ENCODE measurements at regions not wholly inside any gene's neighbourhood (a gene's known extent, or its start where the extent isn't known, plus 50 kb on each side); places are given as distances from the start of the nearest gene placed in this dataset.

DNA sequence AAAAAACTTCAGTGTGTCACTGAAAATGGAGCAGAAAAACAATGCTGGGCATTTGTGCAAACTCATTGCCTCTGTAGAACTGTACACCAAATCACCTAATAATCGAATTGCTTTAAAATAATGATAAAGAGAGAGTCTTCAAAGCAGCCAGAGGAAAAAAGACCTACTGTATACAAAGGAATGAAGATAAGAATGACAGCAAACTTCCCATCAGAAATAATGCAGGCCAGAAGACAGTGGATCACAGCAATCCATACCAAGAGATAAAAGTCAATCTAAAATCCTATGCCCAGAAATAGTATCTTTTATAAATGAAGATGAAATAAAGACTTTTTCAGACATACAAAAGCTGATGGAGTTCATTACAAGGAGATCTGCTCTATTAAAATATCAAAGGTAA is 134.7 kb upstream of the VEPH1 start:
- Histone ChIP-seq H3K36me3 (ENCODE audit: control insufficient read depth, insufficient read depth, low read length) (no peaks in the 10 kb centered on the region), H3K27me3 (ENCODE audit: control insufficient read depth, insufficient read depth, low read length) (no peaks in the 10 kb centered on the region), H3K4me3 (ENCODE audit: low read depth, low read length) (no peak overlapping the region)
- no peak for DNase-seq (ENCODE audit: low read depth)
- TF ChIP-seq, protein P1, sequence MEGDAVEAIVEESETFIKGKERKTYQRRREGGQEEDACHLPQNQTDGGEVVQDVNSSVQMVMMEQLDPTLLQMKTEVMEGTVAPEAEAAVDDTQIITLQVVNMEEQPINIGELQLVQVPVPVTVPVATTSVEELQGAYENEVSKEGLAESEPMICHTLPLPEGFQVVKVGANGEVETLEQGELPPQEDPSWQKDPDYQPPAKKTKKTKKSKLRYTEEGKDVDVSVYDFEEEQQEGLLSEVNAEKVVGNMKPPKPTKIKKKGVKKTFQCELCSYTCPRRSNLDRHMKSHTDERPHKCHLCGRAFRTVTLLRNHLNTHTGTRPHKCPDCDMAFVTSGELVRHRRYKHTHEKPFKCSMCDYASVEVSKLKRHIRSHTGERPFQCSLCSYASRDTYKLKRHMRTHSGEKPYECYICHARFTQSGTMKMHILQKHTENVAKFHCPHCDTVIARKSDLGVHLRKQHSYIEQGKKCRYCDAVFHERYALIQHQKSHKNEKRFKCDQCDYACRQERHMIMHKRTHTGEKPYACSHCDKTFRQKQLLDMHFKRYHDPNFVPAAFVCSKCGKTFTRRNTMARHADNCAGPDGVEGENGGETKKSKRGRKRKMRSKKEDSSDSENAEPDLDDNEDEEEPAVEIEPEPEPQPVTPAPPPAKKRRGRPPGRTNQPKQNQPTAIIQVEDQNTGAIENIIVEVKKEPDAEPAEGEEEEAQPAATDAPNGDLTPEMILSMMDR (IDR thresholded peaks at IDR 0.05; ENCODE audit: insufficient read depth, low read length, poor library complexity, severe bottlenecking): no peak

DNA sequence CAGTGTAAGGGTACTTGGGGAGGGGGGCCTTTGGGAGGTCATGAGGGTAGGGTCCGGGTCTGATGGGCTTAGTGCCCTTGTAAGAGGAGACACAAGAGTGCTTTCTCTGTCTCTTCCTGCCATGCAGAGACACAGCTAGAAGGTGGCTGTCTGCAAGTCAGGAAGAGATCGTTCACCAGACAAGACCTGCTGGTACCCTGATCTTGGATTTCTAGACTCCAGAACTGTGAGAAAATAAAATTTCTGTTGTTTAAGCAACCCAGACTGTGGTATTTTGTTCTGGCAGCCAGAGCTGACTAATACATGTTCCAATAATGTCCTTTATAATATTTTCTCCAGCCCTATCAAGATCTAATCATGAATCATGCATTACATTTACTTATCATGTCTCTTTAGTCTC is 130.0 kb upstream of the VEPH1 start:
- TF ChIP-seq, protein P1 (IDR thresholded peaks at IDR 0.05; ENCODE audit: insufficient read depth, low read length, poor library complexity, severe bottlenecking): no peak
- DNase-seq (ENCODE audit: low read depth): no peak
- no peaks in the 10 kb centered on the region for H3K27me3 ChIP-seq (ENCODE audit: control insufficient read depth, insufficient read depth, low read length)
- no peaks in the 10 kb centered on the region for H3K36me3 ChIP-seq (ENCODE audit: control insufficient read depth, insufficient read depth, low read length)
- H3K4me3 ChIP-seq (ENCODE audit: low read depth, low read length): no peak overlapping the region

DNA sequence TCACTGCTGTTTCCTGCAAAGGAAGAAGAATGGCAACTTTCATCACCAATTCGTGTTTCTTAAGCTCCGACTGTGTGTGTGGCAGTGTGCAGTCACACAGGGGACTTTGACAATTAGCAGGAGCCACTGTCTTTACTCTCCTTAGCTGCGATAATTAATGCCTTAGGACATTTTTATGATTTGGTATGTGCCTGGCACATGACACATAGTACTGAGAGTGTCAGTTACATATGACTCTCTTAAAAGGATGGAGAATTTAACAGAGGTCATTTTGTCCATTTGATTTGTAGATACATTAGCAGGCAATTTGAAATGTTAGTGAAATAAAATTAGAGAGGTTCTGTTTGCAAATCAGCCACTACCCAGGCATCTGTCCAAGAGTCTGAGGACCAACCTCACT is 128.9 kb upstream of the VEPH1 start:
- Histone ChIP-seq H3K27me3 (ENCODE audit: control insufficient read depth, insufficient read depth, low read length) (no peaks in the 10 kb centered on the region), H3K4me3 (ENCODE audit: low read depth, low read length) (no peak overlapping the region), H3K36me3 (ENCODE audit: control insufficient read depth, insufficient read depth, low read length) (no peaks in the 10 kb centered on the region)
- no peak for DNase-seq (ENCODE audit: low read depth)
- TF ChIP-seq, protein P1 (IDR thresholded peaks at IDR 0.05; ENCODE audit: insufficient read depth, low read length, poor library complexity, severe bottlenecking): no peak

DNA sequence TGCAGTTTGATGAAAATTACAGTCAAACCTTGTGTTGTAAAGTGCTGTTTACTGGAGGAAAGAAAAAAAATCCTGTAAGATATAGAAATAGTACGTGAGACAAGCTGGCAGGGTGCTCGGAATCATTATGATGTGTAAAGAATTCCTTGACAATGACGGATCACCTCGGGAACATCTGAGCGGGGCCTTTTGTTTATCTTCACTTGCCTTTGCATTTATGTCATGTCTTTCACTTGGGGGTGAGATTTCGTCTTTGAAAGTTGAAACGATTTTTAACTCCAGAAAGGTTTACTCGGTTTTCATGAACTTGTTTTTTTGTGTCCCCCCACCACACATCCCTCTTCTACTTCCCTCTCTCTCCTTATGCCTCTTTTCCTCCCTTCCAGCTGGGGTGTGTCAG is 128.3 kb upstream of the VEPH1 start:
- Histone ChIP-seq H3K4me3 (ENCODE audit: low read depth, low read length) (no peak overlapping the region), H3K36me3 (ENCODE audit: control insufficient read depth, insufficient read depth, low read length) (no peaks in the 10 kb centered on the region), H3K27me3 (ENCODE audit: control insufficient read depth, insufficient read depth, low read length) (no peaks in the 10 kb centered on the region)
- DNase-seq (ENCODE audit: low read depth): no peak
- TF ChIP-seq, protein P1 (IDR thresholded peaks at IDR 0.05; ENCODE audit: insufficient read depth, low read length, poor library complexity, severe bottlenecking): no peak

DNA sequence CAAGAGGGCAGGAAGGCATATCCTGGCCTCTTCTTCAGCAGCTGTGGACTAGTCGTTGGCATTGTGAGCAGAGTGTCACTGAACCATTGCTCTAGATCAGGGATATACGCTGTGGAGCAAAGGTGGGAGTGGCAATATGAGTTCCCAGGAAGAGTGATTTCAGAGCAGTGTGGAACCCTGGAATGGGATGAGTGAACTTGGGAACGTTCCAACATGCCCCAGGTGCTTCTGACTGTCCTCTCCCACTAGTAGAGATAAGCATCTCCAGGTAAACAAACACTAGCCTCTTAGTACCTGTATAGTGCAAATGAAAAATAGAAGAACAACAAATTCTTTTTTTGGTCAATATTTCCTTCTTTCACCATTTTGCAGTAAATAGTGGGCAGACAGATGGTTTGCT is 123.6 kb upstream of the VEPH1 start:
- Histone ChIP-seq H3K4me3 (ENCODE audit: low read depth, low read length) (no peak overlapping the region), H3K36me3 (ENCODE audit: control insufficient read depth, insufficient read depth, low read length) (no peaks in the 10 kb centered on the region), H3K27me3 (ENCODE audit: control insufficient read depth, insufficient read depth, low read length) (no peaks in the 10 kb centered on the region)
- TF ChIP-seq, protein P1 (IDR thresholded peaks at IDR 0.05; ENCODE audit: insufficient read depth, low read length, poor library complexity, severe bottlenecking): no peak
- DNase-seq (ENCODE audit: low read depth): no peak

DNA sequence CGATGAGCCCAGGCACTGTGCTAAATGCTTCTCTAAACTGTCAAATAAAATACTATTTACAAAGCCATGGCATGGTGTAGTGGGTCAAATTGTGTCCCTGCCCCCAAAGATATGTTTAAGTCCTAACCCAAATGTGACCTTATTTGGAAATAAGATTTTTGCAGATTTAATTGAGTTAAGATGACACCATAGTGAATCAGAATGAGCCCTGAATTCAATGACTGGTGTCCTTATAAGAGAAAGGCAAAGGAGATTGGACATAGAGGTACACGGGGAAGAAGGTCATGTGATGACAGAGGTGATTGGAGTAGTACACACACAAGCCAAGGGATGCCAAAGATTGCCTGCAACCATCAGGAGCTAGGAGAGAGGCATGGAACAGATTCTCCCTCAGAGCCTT is 121.6 kb upstream of the VEPH1 start:
- Histone ChIP-seq H3K27me3 (ENCODE audit: control insufficient read depth, insufficient read depth, low read length) (no peaks in the 10 kb centered on the region), H3K36me3 (ENCODE audit: control insufficient read depth, insufficient read depth, low read length) (no peaks in the 10 kb centered on the region), H3K4me3 (ENCODE audit: low read depth, low read length) (no peak overlapping the region)
- TF ChIP-seq, protein P1 (IDR thresholded peaks at IDR 0.05; ENCODE audit: insufficient read depth, low read length, poor library complexity, severe bottlenecking): no peak
- no peak for DNase-seq (ENCODE audit: low read depth)
